ENCODE measurements at regions not wholly inside any gene's neighbourhood (a gene's known extent, or its start where the extent isn't known, plus 50 kb on each side); places are given as distances from the start of the nearest gene placed in this dataset.
"Not testable (repeated sequence)": the region's sequence is repeated elsewhere in the genome, so short reads cannot be mapped to it uniquely, and the experiment has no call there.

GRCh38 chr6:4366635-4367395 is 231.4 kb upstream of the ECI2 start:
- no peak for DNase-seq

DNA sequence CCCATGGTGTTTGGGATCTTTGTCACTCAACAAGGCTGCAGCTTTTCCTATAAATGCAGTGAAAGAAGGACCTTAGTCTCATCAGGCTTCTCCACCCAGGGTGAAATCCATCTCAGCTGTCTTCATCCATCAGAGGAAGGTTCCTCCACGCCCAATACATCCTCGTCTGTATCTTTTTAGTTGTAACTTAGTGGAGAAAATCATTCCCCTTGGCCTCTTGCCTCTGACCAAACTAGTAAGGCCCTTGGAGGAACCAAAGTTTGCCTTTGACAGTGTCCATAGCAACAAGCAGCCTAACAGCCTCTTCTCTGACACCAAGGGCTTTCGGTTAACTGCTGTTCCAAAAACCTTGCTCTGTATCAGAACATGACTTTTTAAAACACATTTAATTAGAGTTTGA is 230.3 kb upstream of the ECI2 start:
- no peak for DNase-seq

DNA sequence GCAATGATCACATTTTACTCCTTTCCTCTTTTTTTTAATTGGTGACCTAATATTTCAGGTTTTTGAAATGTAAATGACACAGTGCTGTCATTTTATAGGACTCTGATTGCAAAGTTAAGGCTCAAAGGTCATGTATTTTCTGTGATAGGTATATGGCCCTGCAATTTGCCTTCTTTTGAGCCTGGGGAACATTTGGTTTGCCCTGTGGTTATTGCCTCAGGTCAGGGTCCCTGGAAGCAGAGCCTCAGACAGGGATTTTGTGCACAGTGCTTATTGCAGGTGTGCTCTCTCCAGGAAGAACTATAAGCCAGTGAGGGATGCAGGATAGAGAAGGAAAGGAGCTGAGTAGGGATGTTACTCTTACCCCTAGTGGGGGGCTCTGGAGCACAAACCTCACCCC is 229.3 kb upstream of the ECI2 start:
- DNase-seq, result no peak

DNA sequence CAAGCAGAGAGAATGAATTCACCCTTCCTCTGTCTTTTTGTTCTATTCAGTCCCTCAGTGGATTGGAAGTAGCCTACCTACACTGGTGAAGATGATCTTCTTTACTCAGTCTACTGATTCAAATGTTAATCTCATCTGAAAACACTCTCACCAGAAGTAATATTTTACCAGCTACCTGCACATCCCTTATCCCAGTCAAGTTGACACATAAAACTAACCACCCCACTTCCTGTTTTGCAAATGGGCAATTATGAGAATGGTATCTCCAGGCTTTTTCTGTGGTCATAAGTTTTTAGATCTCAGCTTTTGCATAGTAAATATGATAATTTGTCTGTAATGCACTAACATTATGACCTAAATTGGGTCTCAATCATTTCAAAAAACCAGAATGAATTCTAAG is 228.8 kb upstream of the ECI2 start:
- no peak for DNase-seq

GRCh38 chr6:4363656-4364055 is 228.3 kb upstream of the ECI2 start:
- DNase-seq, result no peak

GRCh38 chr6:4362326-4362725 is 227.0 kb upstream of the ECI2 start:
- DNase-seq, result no peak

DNA sequence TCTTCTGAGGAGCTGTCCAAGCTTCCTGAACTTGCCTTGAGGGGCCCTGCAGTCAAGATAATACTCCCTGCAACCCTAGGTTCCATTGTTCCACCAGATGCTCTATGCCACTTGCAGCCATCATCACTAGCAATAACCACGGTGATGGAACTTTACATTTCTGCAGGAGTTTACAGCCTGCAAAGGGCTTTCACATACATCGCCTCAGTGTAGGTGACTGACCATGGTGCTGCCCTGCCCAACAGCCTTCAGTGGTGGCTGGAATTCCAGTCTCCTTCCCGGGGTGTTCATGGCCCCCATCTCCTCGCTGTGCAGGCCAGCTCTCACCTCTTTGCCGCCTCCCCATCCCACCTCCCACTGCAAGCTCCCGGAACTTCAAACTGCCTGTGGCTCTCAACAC is 225.5 kb upstream of the ECI2 start:
- no peak for DNase-seq

DNA sequence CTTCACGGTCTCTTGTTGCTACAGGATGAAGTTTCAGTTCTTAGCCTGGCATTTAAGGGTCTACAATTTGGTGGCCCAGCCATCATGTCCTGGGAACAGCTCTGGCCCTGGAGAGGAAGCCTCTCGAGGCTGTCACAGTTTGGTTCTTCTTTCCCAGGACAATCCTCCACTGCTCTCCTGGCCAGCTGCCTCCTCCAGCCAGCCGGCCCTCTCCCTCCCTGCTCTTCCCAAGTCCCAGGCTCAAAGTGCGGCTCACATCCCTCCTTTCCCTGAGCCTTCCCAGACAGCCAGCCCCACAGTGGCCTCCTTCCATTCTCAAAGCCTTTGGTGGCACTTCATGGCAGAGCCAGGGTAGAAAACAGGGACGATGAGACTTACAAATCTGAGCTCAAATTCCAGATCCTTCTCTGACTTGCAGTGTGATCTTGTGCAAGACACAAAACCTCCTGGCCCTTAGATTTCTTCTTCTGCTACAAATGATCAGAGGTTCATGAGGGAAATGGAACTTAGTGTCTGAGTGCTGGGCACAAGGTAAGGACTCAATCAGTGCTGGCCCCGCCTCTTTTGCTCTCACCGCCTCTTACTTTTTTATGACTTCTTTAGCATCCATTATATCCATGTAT is 223.8 kb upstream of the ECI2 start:
- no peak for DNase-seq

GRCh38 chr6:4358414-4359107 is 223.2 kb upstream of the ECI2 start:
- peak; percentile 79 for DNase-seq

- not testable (repeated sequence) for DNase-seq
These were observed 222.3 kb upstream of the ECI2 start for GRCh38 chr6:4357660-4358152.

GRCh38 chr6:4356899-4357659 is 221.7 kb upstream of the ECI2 start:
- no peak for DNase-seq

DNA sequence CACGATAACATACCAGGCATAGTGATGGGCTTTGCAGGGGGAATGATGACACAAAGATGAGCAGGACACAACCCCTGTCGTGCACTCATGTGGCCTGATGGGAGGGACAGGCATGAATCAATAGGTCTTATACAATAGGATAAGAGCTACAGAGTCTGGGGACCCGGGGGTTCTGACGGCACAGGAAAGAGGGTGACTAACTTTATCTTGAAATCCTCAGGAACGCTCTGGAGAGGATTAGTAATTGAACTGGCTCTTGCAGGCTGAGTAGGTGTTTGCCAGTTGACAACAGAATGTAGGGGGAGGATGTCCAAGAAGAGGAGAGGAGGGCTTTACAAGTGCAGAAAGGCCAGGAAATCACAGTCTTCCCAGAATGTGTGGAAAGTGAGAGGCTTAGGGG is 219.9 kb upstream of the ECI2 start:
- no peak for DNase-seq

- DNase-seq, result no peak
These were observed 218.8 kb upstream of the ECI2 start for GRCh38 chr6:4354181-4354580.

DNA sequence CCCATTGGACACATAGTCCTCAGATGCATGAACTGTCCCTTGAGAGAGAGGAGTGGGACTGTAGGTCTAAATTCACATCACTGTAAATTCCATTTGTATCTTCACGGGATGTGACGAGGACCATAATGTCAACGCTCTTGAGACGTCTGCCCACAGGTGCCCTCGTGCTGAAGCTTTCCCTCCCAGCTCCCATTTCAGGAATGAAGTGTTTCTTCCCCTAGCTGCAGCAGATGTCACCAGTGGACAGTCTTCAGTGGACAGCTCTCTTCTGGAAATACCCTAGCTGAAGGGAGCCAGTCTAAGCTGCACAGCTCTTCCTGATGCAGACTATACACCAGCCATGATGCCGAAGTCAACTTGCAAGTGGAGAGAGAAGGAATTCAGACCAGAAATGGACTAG is 217.4 kb upstream of the ECI2 start:
- no peak for DNase-seq

GRCh38 chr6:4352322-4352669 is 216.9 kb upstream of the ECI2 start:
- no peak for DNase-seq

DNA sequence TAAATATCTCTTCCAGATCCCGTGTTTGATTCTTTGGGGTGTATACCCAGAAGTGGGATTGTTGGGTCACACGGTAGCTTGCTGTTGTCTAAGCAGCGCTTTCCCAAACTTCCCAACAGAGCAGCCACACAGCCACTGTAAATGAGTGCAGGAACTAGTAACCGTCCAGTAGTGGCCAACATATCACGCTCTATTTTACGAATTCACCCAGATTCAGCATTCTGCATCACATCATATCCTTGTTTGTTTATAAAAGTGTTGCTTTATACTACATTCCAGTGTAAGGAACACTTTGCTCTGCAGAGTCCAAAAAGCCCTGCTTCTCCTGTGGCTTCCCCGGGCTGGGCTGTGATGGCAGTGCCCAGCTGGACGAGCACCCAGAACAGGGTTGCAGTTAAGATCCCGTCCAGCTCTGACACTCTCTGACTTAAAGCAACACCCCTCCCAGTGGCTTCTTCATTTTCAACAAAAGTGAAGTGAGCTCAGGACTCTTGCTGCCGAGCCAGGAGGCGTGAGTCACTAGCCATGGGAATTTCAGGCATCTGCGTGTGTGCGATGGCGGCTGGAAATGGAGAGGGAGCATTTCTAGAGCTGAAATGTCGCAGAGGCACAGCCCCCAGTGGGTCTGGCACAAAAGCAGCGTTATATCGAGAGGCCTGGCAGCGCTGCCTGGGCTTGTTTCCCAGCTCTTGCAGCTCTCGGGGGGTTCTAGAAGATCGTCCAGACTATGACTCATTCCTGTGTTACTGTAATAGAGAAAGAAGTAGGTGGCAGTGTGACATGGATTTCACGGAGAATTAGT is 216.3 kb upstream of the ECI2 start:
- peak; percentile 86 for DNase-seq

DNA sequence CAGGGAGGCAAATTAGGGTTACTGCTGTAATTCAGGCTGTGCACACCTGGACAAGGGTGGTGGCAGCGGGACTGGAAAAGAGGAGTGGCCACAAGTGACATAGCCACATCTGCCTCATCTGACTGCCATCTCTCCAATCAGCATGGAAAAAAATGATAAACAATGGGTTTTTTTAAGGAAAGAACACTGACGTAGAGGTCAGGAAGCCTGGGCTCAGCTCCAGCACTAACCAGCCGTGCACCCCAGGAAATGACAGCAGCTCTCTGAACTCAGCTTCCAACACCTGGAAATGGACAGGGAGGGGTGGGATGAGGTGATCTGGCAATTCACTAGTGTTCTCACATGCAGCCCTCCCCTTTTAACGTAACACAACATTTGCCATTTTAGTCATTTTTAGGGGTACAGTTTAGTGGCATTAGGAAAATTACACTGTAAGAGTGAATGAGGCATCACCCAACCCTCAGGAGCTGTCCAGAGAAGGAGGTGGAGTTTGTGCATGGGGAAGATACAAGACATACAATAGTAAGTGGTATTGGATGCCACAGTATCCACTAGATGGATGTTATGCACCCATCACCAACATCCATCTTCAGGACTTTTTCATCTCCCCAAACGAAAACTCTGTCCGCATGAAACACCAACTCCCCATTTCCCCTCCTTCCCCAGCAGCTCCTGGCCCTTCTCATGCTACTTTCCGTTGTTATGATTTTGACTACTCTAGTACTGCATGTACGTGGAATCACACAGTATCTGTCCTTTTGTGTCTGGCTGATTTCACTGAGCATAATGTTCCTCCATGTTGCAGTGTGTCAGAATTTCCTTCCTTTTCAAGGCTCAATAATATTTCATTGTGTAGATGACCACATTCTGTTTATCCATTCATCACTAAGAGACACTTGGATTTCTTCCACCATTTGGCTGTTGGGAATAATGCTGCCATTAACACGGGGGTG is 215.5 kb upstream of the ECI2 start:
- DNase-seq, result peak; percentile 55

GRCh38 chr6:4349931-4350330 is 214.6 kb upstream of the ECI2 start:
- DNase-seq, result no peak

- DNase-seq, result no peak
These were observed 213.9 kb upstream of the ECI2 start for GRCh38 chr6:4349323-4349722.

DNA sequence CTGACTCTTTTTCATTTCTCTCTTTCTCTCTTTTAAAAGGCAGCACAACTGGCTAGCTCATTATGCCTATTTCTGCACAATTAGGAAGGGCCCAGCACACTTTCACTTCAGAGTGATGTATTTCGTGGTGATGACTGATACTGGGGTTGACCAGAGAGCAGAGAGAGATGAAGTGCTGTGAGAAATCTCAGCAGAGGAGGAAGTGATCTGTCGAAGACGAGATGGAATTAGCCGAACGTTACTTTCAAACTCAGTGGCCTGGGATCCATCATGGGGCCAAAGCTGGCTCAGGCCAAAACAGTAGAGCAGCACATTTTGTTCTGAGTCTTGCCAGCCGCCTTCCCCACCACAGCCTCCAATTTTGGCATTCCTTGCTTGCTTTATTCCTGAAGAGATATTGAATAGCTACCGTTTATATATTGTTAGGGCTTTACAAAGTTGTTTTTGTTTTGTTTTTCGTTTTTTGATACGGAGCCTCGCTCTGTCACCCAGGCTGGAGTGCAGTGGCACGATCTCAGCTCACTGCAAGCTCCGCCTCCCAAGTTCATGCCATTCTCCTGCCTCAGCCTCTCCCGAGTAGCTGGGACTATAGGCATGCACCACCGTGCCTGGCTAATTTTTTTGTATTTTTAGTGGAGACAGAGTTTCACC is 213.2 kb upstream of the ECI2 start:
- DNase-seq, result no peak

DNA sequence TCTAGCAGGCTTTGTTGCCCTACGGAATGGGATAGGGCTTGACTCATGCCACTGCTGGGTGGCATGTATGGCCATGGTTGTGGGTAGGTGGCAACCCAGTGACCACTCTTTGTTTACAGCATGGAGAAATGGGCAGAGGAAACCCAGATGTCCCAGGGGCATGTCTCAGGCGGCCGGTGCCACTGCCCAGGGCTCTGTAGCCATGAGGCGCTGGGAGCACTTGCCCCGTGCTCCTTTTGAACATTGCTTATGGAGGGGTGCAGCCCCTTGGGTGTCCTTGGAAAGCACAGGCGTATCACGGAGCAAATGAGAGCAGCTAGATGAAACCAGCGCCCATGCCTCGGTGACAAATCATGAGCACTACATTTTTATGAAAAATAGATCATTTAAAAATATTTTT is 212.5 kb upstream of the ECI2 start:
- DNase-seq, result no peak

All from femur (tissue), 1 donor.